Choroid plexus epithelial cell (primary cell): ENCODE measurements at regions not wholly inside any gene's neighbourhood (a gene's known extent, or its start where the extent isn't known, plus 50 kb on each side); places are given as distances from the start of the nearest gene placed in this dataset.

ENCODE experiments used
- DNase-seq: peaks from one replicate; pipeline ENCODE4 v3.0.0-alpha.2; 2010; ENCODE audit warnings: low read depth
- H3K4me3 ChIP-seq: 2 replicates; pipeline ENCODE4 v1.5.1; 2011; ENCODE audit warnings: low read depth, mild to moderate bottlenecking, control low read depth, low read length, moderate library complexity
- CTCF ChIP-seq: conservative IDR thresholded peaks from 2 replicates; pipeline ENCODE4 v1.5.1; 2011; ENCODE audit warnings: low read depth, mild to moderate bottlenecking, control low read depth, inconsistent platforms, low read length, moderate library complexity

GRCh38 chr11:116108161-116108560 is 603.9 kb upstream of the CADM1 start:
- TF ChIP-seq CTCF: no peak
- no peak for DNase-seq

GRCh38 chr11:116107229-116107628 is 603.0 kb upstream of the CADM1 start:
- no peak overlapping the region for H3K4me3 ChIP-seq
- no peak for TF ChIP-seq CTCF
- DNase-seq: no peak

More at GRCh38 chr11:116108161-116108560, 603.9 kb upstream of the CADM1 start:
- no peak overlapping the region for H3K4me3 ChIP-seq

- no peak for TF ChIP-seq CTCF
- no peak overlapping the region for H3K4me3 ChIP-seq
- DNase-seq: no peak
These were observed 600.4 kb upstream of the CADM1 start for GRCh38 chr11:116104498-116105174.

- no peak for TF ChIP-seq CTCF
- no peak overlapping the region for H3K4me3 ChIP-seq
- DNase-seq: no peak
These were observed 597.7 kb upstream of the CADM1 start for GRCh38 chr11:116101902-116102301.

GRCh38 chr11:116100016-116100415 is 595.8 kb upstream of the CADM1 start:
- no peak for DNase-seq
- no peak for TF ChIP-seq CTCF
- H3K4me3 ChIP-seq: no peak overlapping the region

GRCh38 chr11:116099541-116099940 is 595.3 kb upstream of the CADM1 start:
- no peak for TF ChIP-seq CTCF
- DNase-seq: no peak
- no peak overlapping the region for H3K4me3 ChIP-seq
